SK-N-SH treated with all-trans-retinoic acid at 6 μM for 48 hours (cell line): ENCODE measurements at regions not wholly inside any gene's neighbourhood (a gene's known extent, or its start where the extent isn't known, plus 50 kb on each side); places are given as distances from the start of the nearest gene placed in this dataset.

ENCODE experiments used
- ATAC-seq: fragments of 200-7000 bp; cut with Tn5 transposase; 3 replicates; pipeline ENCODE4 v1.9.1; 2020; ENCODE audit warnings: mild to moderate bottlenecking, moderate library complexity
- ARNTL ChIP-seq: fragments of 450-650 bp; formaldehyde crosslinking; IDR thresholded peaks from 2 replicates; pipeline ENCODE4 v1.5.0; 2020; ENCODE audit warnings: low read depth, mild to moderate bottlenecking, moderate library complexity, borderline replicate concordance
- BACH2 ChIP-seq: fragments of 250-450 bp; sonication (Bioruptor Pico); IDR thresholded peaks from 2 replicates; pipeline ENCODE4 v1.9.0; 2021; ENCODE audit warnings: mild to moderate bottlenecking, borderline replicate concordance
- GLIS3 ChIP-seq: fragments of 250-450 bp; sonication (Bioruptor Pico); IDR thresholded peaks from 2 replicates; pipeline ENCODE4 v1.5.0; 2020; ENCODE audit warnings: mild to moderate bottlenecking, moderate library complexity
- PPARA ChIP-seq: fragments of 250-450 bp; sonication (Bioruptor Pico); IDR thresholded peaks from 2 replicates; pipeline ENCODE4 v1.5.0; 2020; ENCODE audit warnings: mild to moderate bottlenecking, borderline replicate concordance
- RARB ChIP-seq: fragments of 250-450 bp; sonication (Bioruptor Pico); IDR thresholded peaks from 2 replicates; pipeline ENCODE4 v1.8.0; 2021; ENCODE audit warnings: mild to moderate bottlenecking, moderate library complexity
- SNAI2 ChIP-seq: fragments of 250-450 bp; sonication (Bioruptor Pico); IDR thresholded peaks from 2 replicates; pipeline ENCODE4 v1.5.0; 2020; ENCODE audit warnings: mild to moderate bottlenecking, moderate library complexity
- TCF4 ChIP-seq: fragments of 250-450 bp; sonication (Bioruptor Pico); IDR thresholded peaks from 2 replicates; pipeline ENCODE4 v1.8.0; 2021; ENCODE audit warnings: mild to moderate bottlenecking, moderate library complexity, borderline replicate concordance
- TOX ChIP-seq: fragments of 250-450 bp; sonication (Bioruptor Pico); IDR thresholded peaks from 2 replicates; pipeline ENCODE4 v1.8.0; 2021; ENCODE audit warnings: mild to moderate bottlenecking, moderate library complexity, borderline replicate concordance
- ZC3H10 ChIP-seq: fragments of 250-450 bp; sonication (Bioruptor Pico); IDR thresholded peaks from 2 replicates; pipeline ENCODE4 v1.5.1; 2021; ENCODE audit warnings: mild to moderate bottlenecking, moderate library complexity
- ZFP3 ChIP-seq: fragments of 250-450 bp; sonication (Bioruptor Pico); IDR thresholded peaks from 2 replicates; pipeline ENCODE4 v1.5.0; 2020; ENCODE audit warnings: mild to moderate bottlenecking, moderate library complexity
- ZFP30 ChIP-seq: fragments of 450-650 bp; formaldehyde crosslinking; IDR thresholded peaks from 2 replicates; pipeline ENCODE4 v1.5.0; 2022; ENCODE audit warnings: mild to moderate bottlenecking, moderate library complexity
- ZNF565 ChIP-seq: fragments of 450-650 bp; formaldehyde crosslinking; conservative IDR thresholded peaks from 2 replicates; pipeline ENCODE4 v1.5.0; 2020; ENCODE audit warnings: low read depth, mild to moderate bottlenecking, moderate library complexity
- ZNF70 ChIP-seq: fragments of 450-650 bp; formaldehyde crosslinking; IDR thresholded peaks from 2 replicates; pipeline ENCODE4 v1.5.0; 2020; ENCODE audit warnings: mild to moderate bottlenecking, moderate library complexity
- ZNF8 ChIP-seq: fragments of 450-650 bp; formaldehyde crosslinking; IDR thresholded peaks from 2 replicates; pipeline ENCODE4 v1.5.0; 2020; ENCODE audit warnings: mild to moderate bottlenecking, moderate library complexity
- TF ChIP-seq, protein P1 (sequence below): fragments of 250-450 bp; sonication (Bioruptor Pico); IDR thresholded peaks from 2 replicates; pipeline ENCODE4 v1.8.0; 2020; ENCODE audit warnings: mild to moderate bottlenecking, moderate library complexity, borderline replicate concordance
- TF ChIP-seq, protein P2 (sequence below): fragments of 250-450 bp; sonication (Bioruptor Pico); IDR thresholded peaks from 2 replicates; pipeline ENCODE4 v1.5.0; 2020; ENCODE audit warnings: mild to moderate bottlenecking, moderate library complexity
- TF ChIP-seq, protein P3 (sequence below): fragments of 250-450 bp; sonication (Bioruptor Pico); IDR thresholded peaks from 2 replicates; pipeline ENCODE4 v1.5.1; 2020; ENCODE audit warnings: low read depth, mild to moderate bottlenecking, moderate library complexity

DNA sequence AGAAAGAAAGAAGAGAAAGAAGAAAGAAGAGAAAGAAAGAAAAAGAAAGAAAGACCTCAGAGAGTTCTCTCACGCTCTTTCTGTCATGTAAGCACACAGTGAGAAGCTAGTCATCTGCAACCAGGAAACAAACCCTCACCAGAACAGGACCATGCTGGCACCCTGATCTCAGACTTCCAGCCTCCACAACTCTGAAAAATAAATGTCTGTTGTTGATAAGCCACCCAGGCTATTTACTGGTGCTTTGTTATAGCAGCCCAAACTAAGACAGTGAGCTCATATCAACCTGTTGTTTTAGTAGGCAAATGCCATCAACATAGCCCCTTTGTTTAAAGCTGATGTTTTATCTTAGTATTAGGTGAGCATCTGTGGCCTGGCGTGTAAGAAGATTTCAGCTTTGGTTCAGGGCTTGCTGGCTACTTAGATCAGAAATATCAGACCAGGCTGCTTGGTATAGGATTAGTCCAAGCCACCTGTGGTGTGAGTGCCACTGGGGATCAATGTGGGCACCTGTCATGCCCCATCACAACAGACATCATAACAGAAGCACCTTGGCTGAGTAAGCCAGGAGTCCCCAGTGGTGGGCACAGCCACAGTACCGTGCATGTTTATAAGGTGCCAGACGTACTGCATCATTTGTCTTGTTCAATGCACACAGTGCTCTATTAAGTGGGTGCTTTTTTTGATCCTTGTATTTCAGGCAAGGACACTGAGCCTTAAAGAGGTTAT lies 94.4 kb downstream of the LBH start:
- ATAC-seq: no peak
- no peak for TF ChIP-seq ZNF565 (CRISPR knock-in tag)
- TF ChIP-seq, protein P1, sequence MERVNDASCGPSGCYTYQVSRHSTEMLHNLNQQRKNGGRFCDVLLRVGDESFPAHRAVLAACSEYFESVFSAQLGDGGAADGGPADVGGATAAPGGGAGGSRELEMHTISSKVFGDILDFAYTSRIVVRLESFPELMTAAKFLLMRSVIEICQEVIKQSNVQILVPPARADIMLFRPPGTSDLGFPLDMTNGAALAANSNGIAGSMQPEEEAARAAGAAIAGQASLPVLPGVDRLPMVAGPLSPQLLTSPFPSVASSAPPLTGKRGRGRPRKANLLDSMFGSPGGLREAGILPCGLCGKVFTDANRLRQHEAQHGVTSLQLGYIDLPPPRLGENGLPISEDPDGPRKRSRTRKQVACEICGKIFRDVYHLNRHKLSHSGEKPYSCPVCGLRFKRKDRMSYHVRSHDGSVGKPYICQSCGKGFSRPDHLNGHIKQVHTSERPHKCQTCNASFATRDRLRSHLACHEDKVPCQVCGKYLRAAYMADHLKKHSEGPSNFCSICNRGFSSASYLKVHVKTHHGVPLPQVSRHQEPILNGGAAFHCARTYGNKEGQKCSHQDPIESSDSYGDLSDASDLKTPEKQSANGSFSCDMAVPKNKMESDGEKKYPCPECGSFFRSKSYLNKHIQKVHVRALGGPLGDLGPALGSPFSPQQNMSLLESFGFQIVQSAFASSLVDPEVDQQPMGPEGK: no peak

DNA sequence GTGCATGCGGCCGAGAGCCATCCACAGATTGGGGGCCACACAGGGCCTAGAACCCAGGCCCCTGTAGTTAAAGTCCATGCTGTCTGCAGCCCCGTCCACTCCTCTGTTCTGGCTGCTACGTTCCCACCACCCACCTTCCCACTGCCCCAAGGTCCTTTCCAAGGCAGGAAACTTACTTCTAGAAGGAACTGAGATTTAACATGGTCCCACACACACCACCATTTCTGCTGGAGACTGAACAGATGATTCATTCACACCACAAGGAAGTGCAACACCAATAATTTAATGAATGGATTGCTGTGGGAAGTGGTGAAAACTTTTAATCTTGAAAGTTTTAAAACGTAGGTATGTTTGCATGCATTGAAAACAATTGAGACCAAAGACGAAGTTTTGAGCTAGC lies 95.2 kb downstream of the LBH start:
- no peak for ATAC-seq
- TF ChIP-seq TCF4: no peak
- TF ChIP-seq ZNF70 (CRISPR knock-in tag): no peak
- TF ChIP-seq SNAI2 (CRISPR knock-in tag): no peak

DNA sequence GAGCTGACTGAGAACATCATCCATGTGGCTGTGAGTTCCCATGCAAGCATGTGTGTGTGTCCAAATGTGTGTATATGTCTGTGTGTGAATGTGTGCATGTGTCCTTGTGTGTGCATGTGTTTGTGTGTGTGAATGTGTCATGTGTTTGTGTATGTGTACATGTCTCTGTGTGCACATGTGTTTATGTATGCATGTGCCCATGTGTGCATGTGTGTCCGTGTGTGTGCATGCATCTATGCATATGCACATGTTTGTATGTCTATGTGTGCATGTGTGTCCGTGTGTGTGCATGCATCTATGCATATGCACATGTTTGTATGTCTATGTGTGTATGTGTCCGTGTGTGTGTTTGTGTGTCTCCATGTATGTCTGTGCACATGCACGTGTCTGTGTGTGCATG lies 99.7 kb downstream of the LBH start:
- ATAC-seq: no peak
- TF ChIP-seq, protein P2, sequence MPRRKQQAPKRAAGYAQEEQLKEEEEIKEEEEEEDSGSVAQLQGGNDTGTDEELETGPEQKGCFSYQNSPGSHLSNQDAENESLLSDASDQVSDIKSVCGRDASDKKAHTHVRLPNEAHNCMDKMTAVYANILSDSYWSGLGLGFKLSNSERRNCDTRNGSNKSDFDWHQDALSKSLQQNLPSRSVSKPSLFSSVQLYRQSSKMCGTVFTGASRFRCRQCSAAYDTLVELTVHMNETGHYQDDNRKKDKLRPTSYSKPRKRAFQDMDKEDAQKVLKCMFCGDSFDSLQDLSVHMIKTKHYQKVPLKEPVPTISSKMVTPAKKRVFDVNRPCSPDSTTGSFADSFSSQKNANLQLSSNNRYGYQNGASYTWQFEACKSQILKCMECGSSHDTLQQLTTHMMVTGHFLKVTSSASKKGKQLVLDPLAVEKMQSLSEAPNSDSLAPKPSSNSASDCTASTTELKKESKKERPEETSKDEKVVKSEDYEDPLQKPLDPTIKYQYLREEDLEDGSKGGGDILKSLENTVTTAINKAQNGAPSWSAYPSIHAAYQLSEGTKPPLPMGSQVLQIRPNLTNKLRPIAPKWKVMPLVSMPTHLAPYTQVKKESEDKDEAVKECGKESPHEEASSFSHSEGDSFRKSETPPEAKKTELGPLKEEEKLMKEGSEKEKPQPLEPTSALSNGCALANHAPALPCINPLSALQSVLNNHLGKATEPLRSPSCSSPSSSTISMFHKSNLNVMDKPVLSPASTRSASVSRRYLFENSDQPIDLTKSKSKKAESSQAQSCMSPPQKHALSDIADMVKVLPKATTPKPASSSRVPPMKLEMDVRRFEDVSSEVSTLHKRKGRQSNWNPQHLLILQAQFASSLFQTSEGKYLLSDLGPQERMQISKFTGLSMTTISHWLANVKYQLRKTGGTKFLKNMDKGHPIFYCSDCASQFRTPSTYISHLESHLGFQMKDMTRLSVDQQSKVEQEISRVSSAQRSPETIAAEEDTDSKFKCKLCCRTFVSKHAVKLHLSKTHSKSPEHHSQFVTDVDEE (CRISPR knock-in tag): no peak
- TF ChIP-seq ZC3H10: no peak
- TF ChIP-seq RARB (CRISPR knock-in tag): no peak
- TF ChIP-seq, protein P3, sequence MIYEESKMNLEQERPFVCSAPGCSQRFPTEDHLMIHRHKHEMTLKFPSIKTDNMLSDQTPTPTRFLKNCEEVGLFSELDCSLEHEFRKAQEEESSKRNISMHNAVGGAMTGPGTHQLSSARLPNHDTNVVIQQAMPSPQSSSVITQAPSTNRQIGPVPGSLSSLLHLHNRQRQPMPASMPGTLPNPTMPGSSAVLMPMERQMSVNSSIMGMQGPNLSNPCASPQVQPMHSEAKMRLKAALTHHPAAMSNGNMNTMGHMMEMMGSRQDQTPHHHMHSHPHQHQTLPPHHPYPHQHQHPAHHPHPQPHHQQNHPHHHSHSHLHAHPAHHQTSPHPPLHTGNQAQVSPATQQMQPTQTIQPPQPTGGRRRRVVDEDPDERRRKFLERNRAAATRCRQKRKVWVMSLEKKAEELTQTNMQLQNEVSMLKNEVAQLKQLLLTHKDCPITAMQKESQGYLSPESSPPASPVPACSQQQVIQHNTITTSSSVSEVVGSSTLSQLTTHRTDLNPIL (CRISPR knock-in tag): no peak
- TF ChIP-seq ZNF8 (CRISPR knock-in tag): no peak
- no peak for TF ChIP-seq ZFP3 (CRISPR knock-in tag)

DNA sequence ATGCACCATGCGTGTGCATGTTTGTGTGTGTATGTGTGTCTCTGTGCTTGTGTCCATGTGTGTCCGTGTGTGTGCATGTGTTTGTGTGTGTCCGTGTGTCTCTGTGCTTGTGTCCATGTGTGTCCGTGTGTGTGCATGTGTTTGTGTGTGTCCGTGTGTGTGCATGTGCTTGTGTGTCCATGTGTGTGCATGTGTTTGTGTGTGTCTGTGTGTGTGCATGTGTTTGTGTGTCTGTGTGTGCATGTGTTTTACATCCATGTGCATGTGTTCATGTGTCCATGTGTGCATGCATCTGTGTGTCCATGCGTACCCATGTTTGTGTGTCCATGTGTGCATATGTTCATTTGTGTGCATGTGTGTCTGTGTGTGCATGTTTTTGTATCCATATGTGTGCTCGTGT lies 100.5 kb downstream of the LBH start:
- ATAC-seq: no peak
- TF ChIP-seq, protein P3 (CRISPR knock-in tag): no peak
- TF ChIP-seq GLIS3 (CRISPR knock-in tag) (no peak), ARNTL (no peak), ZFP3 (CRISPR knock-in tag) (no peak), ZFP30 (CRISPR knock-in tag) (no peak), ZNF70 (CRISPR knock-in tag) (no peak), PPARA (CRISPR knock-in tag) (no peak), BACH2 (CRISPR knock-in tag) (no peak), TCF4 (no peak), ZC3H10 (no peak), ZNF565 (CRISPR knock-in tag) (no peak)
- TF ChIP-seq, all 23 proteins: peak for 0

DNA sequence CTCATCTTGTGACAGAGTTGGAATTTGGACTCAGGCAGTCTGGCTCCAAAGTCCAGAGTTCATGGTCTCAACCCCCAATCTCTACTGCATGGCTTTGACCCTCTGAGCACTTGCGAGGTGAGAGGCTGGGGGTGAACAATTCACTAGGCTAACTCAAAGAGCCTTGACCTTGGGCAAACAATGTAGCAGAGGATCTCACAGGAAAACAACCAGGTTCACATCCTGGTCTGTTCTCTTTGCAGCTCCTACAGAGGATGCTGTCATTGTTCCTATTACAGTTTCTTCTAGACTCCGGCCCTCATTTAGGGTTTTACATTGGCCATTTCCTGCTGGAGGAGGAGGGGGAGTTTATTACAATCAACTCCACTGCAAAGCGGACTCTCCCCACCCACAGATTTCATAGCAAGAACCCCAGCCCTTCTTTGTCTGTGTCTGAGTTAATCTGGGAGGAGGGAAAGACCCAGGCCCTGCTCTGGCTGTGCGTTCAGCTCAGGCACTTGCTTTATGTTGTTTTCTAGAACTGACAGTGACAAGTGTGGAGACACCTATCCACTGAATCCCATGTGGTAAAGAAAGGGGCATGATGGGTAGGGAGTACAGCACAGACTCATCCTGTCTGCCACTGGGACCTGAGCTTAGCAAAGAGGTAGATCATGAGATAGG lies 101.6 kb downstream of the LBH start:
- ATAC-seq: no peak

More for the DNA sequence above, 101.6 kb downstream of the LBH start:
- no peak for TF ChIP-seq PPARA (CRISPR knock-in tag)
- TF ChIP-seq, protein P3 (CRISPR knock-in tag): no peak
- no peak for TF ChIP-seq TOX (CRISPR knock-in tag)
- TF ChIP-seq, all 23 proteins: peak for 0
